ENCODE measurements at regions not wholly inside any gene's neighbourhood (a gene's known extent, or its start where the extent isn't known, plus 50 kb on each side); places are given as distances from the start of the nearest gene placed in this dataset.

DNA sequence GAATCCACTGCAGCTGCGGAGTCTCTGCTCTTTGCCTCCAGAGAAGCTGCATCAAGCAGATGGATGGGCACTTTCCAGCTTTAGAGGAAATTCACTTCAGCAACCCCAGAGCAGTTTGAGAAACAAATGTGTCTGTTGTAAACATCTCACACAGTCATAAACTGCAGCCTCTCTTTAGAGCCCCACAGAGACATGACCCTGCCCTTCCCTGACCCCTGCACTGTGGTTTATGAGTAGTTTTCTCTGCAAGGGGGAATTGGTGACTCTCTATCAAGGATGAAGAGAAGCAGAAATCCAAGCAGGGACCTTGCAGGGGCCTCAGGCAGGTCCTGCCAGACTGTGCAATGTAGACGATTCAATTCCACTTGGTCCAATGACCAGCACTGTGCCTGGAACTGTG lies 160.2 kb downstream of the SH2D4B start:
- Mint-ChIP-seq H3K27ac (no peak overlapping the region), H3K27me3 (ENCODE audit: insufficient read depth) (no peaks in the 10 kb centered on the region), H3K4me3 (no peak overlapping the region), H3K36me3 (ENCODE audit: low read depth) (no peaks in the 10 kb centered on the region), H3K9me3 (no peaks in the 10 kb centered on the region), H3K4me1 (ENCODE audit: low read depth) (no peaks in the 10 kb centered on the region)
- intact Hi-C loops (cut with micrococcal nuclease) = loop anchor here (5.0 kb wide), 1 partner anchor 256 kb away; no protein-coding TSS in a partner anchor
- DNase-seq (ENCODE audit: low spot score) = no peak

DNA sequence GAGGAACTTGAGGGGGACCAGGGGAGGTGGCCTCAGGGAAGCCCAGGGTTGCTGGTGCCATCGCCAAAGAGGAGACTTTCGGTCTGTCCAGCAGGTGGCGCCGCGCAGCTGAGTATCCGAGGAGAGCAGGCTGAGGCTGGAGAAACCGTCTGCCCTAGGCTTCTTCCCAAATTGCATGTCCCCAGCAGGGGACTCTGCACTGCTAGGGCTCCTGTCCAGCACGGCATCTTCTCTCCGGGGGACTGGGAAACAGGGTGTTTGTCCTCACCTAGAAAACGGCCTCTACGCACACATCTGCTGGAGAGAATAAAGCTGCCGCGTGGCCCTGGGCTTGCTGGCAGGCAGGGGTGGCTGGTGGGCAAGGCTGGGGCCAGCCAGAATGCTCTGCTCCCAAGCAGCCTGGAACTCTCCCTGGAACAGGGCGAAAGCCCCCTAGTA lies 161.9 kb downstream of the SH2D4B start:
- no peaks in the 10 kb centered on the region for H3K4me1 Mint-ChIP-seq (ENCODE audit: low read depth)
- H3K9me3 Mint-ChIP-seq = no peaks in the 10 kb centered on the region
- H3K4me3 Mint-ChIP-seq = no peak overlapping the region
- no peaks in the 10 kb centered on the region for H3K36me3 Mint-ChIP-seq (ENCODE audit: low read depth)
- DNase-seq (ENCODE audit: low spot score) = peak; percentile 44
- no peak overlapping the region for H3K27ac Mint-ChIP-seq
- H3K27me3 Mint-ChIP-seq (ENCODE audit: insufficient read depth) = no peaks in the 10 kb centered on the region
- intact Hi-C loops (cut with micrococcal nuclease) = loop anchor here (1.0 to 5.0 kb wide), 3 partner anchors 225 to 319 kb away; no protein-coding TSS in a partner anchor

DNA sequence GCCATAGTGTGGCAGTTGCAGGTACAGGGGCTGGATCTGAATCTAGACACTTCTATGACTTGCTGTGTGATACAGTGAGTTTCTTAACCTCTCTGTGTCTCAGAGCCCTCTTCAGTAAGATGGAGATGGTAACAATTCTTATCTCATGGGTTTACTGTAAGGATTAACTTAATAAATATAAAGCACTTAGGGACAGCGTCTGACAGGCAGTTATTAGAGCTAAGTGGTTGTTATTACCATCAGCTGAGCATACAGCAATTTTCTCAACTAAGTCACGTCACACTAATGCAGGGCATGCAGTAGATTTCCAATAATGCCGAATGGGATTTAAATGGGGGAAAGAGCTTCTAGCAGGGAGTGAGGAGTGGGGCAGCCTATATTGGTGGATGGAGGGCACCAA lies 162.6 kb downstream of the SH2D4B start:
- no peak for DNase-seq (ENCODE audit: low spot score)
- no peak overlapping the region for H3K27ac Mint-ChIP-seq
- H3K36me3 Mint-ChIP-seq (ENCODE audit: low read depth) = no peaks in the 10 kb centered on the region
- no peaks in the 10 kb centered on the region for H3K4me1 Mint-ChIP-seq (ENCODE audit: low read depth)
- intact Hi-C loops (cut with micrococcal nuclease) = no loop called here
- no peak overlapping the region for H3K4me3 Mint-ChIP-seq
- no peaks in the 10 kb centered on the region for H3K9me3 Mint-ChIP-seq
- no peaks in the 10 kb centered on the region for H3K27me3 Mint-ChIP-seq (ENCODE audit: insufficient read depth)

DNA sequence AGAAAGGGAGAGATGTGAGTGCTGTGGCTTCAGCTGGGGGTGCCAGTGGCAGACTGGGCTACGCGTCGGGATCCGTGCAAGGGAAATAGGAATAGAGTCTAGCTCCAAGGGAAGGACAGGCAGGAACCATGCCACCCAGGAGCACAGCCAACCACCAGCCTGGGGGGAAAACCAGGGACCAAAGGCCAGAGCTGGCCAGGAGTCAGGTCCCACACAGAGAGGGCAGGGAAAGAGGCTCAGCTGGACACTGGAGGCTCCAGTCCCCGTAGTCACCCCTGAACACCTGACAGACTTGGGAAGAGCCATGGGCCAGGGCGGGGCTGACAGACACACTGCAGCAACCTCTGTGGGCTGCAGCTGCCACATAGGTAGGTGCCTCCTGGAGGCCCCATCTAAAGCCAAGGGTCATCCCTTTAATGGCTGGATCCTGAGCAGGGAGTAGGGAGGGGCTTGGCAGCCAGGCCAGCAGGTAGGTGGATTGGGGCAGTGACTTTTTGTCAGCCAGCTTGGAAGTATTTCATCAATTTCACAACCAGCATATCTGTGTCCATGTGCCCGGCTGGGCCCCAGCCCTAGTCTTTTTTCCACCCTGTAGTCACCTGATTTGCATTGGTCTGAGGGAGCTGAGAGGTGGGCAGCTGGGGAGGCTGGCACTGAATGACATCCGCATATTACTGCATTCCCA lies 163.2 kb downstream of the SH2D4B start:
- intact Hi-C loops (cut with micrococcal nuclease) = no loop called here
- no peak for DNase-seq (ENCODE audit: low spot score)
- Mint-ChIP-seq H3K36me3 (ENCODE audit: low read depth) (no peaks in the 10 kb centered on the region), H3K4me1 (ENCODE audit: low read depth) (no peaks in the 10 kb centered on the region), H3K27me3 (ENCODE audit: insufficient read depth) (no peaks in the 10 kb centered on the region), H3K9me3 (no peaks in the 10 kb centered on the region), H3K27ac (no peak overlapping the region), H3K4me3 (no peak overlapping the region)

DNA sequence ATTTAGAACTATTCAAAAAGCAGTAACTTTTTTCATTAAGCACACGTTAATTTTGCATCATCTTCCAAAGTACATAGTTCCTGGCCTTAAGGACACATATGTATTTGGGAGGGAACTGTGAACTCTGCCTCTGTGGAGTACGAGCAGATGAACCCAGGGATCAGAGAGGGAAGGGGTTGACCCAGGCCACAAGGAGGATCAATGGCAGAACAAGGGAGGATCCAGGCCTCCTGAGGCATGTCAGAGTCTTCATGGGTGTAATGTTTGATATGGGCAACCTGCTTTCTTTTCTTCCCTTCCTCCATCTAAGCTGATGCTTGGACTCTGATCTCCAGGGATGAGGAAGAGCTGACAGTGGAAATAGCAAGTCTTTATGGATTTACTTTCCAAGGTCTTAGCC lies 164.0 kb downstream of the SH2D4B start:
- H3K9me3 Mint-ChIP-seq = no peaks in the 10 kb centered on the region
- no peaks in the 10 kb centered on the region for H3K36me3 Mint-ChIP-seq (ENCODE audit: low read depth)
- H3K27me3 Mint-ChIP-seq (ENCODE audit: insufficient read depth) = no peaks in the 10 kb centered on the region
- DNase-seq (ENCODE audit: low spot score) = no peak
- intact Hi-C loops (cut with micrococcal nuclease) = no loop called here
- H3K4me1 Mint-ChIP-seq (ENCODE audit: low read depth) = no peaks in the 10 kb centered on the region
- no peak overlapping the region for H3K4me3 Mint-ChIP-seq
- H3K27ac Mint-ChIP-seq = no peak overlapping the region

DNA sequence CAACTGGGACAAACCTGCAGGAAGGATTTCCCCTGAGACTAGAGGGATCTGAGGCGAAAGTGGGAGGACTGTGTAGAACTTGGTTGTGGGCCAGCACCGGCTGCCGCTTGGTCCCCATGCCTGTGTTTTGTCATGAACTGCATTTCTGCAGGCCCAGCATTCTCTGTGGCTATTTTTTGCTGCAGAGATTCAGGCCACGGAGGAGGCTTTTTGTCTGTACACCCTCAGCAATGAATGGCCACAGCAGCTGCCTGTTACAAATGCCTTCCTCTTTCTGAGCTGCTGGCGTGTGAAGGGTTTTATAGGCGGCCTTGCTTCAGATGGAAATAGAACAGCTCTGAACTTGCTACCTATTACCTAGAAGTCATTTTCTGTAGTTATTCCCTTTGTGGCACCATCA lies 164.4 kb downstream of the SH2D4B start:
- Mint-ChIP-seq H3K4me1 (ENCODE audit: low read depth) (no peaks in the 10 kb centered on the region), H3K27ac (no peak overlapping the region), H3K9me3 (no peaks in the 10 kb centered on the region), H3K27me3 (ENCODE audit: insufficient read depth) (no peaks in the 10 kb centered on the region), H3K4me3 (no peak overlapping the region), H3K36me3 (ENCODE audit: low read depth) (no peaks in the 10 kb centered on the region)
- intact Hi-C loops (cut with micrococcal nuclease) = no loop called here
- no peak for DNase-seq (ENCODE audit: low spot score)

DNA sequence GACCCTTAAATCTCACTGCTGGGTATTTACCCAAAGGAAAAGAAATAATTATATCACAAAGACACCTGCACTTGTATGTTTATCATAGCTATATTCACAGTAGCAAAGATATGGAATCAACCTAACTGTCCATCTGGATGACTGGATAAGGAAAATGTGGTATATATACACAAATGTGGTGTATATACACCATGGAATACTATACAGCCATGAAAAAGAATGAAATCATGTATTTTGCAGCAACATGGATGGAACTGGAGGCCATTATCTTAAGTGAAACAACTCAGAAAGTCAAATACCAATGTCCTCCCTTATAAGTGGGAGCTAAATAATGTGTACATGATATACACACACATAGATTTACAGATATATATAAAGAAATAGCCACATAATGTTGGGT lies 168.2 kb downstream of the SH2D4B start:
- Mint-ChIP-seq H3K27me3 (ENCODE audit: insufficient read depth) (no peaks in the 10 kb centered on the region), H3K4me1 (ENCODE audit: low read depth) (no peaks in the 10 kb centered on the region), H3K4me3 (no peak overlapping the region), H3K9me3 (no peaks in the 10 kb centered on the region), H3K36me3 (ENCODE audit: low read depth) (no peaks in the 10 kb centered on the region), H3K27ac (no peak overlapping the region)
- no peak for DNase-seq (ENCODE audit: low spot score)
- intact Hi-C loops (cut with micrococcal nuclease) = no loop called here

DNA sequence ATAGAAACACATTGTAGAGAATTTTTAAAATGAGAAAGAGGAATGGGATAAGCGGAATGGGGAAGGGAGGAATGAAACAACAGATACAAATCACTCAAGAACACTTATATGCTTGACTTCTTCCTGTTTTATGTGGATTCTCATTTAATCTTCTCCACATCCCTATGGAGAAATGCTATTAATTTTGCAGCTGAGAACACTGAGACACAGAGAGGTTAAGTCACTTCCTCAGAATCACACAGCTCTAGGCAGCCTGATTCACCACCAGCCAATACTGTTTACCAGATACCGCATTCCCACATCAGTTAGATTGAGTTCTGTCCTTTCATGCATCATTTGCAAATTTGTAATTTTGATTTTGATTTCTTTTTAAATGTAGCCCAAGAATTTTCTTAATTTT lies 170.5 kb downstream of the SH2D4B start:
- H3K27ac Mint-ChIP-seq = no peak overlapping the region
- no peaks in the 10 kb centered on the region for H3K36me3 Mint-ChIP-seq (ENCODE audit: low read depth)
- intact Hi-C loops (cut with micrococcal nuclease) = no loop called here
- H3K27me3 Mint-ChIP-seq (ENCODE audit: insufficient read depth) = no peaks in the 10 kb centered on the region
- H3K9me3 Mint-ChIP-seq = no peaks in the 10 kb centered on the region
- no peak overlapping the region for H3K4me3 Mint-ChIP-seq
- no peak for DNase-seq (ENCODE audit: low spot score)
- H3K4me1 Mint-ChIP-seq (ENCODE audit: low read depth) = no peaks in the 10 kb centered on the region

DNA sequence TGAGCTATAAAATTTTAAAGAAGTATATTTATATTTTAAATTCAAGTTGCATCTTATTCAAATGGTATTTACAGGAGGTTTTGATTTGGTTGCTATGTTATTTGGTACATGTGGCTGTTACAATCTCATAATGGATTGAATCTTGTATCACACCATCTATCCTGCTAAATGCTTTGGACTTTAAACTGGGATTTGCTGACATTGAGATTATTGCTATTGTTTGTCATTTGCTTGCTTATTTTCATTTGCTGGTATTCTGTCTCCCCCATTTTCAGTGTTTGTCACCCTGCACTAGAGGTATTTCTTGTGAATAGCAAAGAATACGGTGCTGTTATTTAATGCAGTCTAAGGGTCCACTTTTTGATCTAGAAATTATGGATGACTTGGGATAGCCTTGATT lies 171.1 kb downstream of the SH2D4B start:
- no peaks in the 10 kb centered on the region for H3K9me3 Mint-ChIP-seq
- no peaks in the 10 kb centered on the region for H3K4me1 Mint-ChIP-seq (ENCODE audit: low read depth)
- DNase-seq (ENCODE audit: low spot score) = no peak
- intact Hi-C loops (cut with micrococcal nuclease) = no loop called here
- H3K36me3 Mint-ChIP-seq (ENCODE audit: low read depth) = no peaks in the 10 kb centered on the region
- no peaks in the 10 kb centered on the region for H3K27me3 Mint-ChIP-seq (ENCODE audit: insufficient read depth)
- H3K4me3 Mint-ChIP-seq = no peak overlapping the region
- no peak overlapping the region for H3K27ac Mint-ChIP-seq

DNA sequence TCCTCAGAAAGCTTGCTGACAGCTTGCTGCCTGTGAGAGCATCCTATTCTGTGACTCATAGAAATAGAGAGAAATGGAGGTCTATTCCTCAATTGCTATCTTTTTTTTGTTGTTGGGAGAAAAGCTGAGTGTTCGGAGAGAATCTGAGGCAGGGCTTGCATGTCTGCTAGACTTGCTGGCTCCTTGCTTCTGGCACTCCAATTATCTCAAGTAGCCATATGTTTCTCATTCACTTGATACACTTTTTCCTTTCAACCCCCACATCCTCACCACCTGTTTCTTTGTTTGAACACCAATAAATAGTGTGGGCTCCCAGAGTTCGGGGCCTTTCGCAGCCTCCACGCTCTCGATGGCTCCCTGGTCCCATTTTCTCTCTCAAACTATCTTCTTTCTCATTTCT lies 172.2 kb downstream of the SH2D4B start:
- Mint-ChIP-seq H3K4me1 (ENCODE audit: low read depth) (no peaks in the 10 kb centered on the region), H3K4me3 (no peak overlapping the region), H3K27ac (no peak overlapping the region), H3K9me3 (no peaks in the 10 kb centered on the region), H3K36me3 (ENCODE audit: low read depth) (no peaks in the 10 kb centered on the region), H3K27me3 (ENCODE audit: insufficient read depth) (no peaks in the 10 kb centered on the region)
- DNase-seq (ENCODE audit: low spot score) = no peak
- intact Hi-C loops (cut with micrococcal nuclease) = no loop called here

DNA sequence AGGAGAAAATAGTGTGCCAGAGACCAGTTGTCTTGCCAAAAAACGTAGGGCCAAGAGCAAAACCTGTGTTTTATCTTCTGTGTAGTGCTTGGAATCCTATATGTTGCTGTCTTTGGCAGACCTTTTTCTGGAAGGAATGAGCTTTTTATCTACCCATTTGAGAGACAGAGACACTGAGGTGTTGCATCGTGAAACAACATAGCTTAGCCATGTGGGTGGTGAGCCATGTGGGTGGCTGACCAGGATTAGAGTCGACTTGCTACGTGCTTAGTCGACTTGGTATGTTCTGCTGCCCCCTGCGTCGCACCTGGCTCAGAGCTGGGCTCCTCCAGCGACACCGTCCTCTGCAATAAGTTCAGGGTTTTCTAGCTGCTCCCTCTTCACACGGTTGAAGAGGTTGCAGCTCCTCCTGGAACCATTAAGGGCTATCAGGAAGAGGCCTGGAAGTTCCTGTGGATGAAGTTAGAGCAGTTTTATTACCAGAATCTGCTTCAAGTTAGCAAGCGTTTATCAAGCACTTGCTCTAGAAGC lies 175.8 kb downstream of the SH2D4B start:
- no peak overlapping the region for H3K27ac Mint-ChIP-seq
- no peaks in the 10 kb centered on the region for H3K27me3 Mint-ChIP-seq (ENCODE audit: insufficient read depth)
- DNase-seq (ENCODE audit: low spot score) = no peak
- intact Hi-C loops (cut with micrococcal nuclease) = no loop called here
- no peaks in the 10 kb centered on the region for H3K9me3 Mint-ChIP-seq
- no peaks in the 10 kb centered on the region for H3K36me3 Mint-ChIP-seq (ENCODE audit: low read depth)
- no peak overlapping the region for H3K4me3 Mint-ChIP-seq
- H3K4me1 Mint-ChIP-seq (ENCODE audit: low read depth) = no peaks in the 10 kb centered on the region

DNA sequence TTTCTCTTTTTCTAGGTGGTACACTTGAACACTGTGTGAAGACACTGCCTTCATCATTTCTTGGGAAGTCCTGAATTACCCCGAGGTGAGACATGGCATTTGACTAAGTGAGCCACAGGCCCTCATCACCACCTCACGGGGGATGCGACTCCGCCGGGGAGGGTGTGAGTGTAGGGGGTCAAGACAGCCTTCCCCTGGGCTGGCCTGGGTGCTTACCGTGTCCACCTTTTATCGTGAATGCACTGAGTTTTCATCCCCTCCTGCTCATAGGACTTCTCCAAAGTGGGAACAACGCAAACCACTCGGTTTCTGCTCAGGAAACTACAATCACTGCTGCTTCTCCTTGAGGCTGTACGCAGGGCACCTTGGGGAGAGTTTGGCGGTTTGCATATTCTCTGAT lies 176.9 kb downstream of the SH2D4B start:
- Mint-ChIP-seq H3K27me3 (ENCODE audit: insufficient read depth) (no peaks in the 10 kb centered on the region), H3K9me3 (no peaks in the 10 kb centered on the region), H3K27ac (no peak overlapping the region), H3K36me3 (ENCODE audit: low read depth) (no peaks in the 10 kb centered on the region), H3K4me3 (no peak overlapping the region), H3K4me1 (ENCODE audit: low read depth) (no peaks in the 10 kb centered on the region)
- intact Hi-C loops (cut with micrococcal nuclease) = no loop called here
- no peak for DNase-seq (ENCODE audit: low spot score)

DNA sequence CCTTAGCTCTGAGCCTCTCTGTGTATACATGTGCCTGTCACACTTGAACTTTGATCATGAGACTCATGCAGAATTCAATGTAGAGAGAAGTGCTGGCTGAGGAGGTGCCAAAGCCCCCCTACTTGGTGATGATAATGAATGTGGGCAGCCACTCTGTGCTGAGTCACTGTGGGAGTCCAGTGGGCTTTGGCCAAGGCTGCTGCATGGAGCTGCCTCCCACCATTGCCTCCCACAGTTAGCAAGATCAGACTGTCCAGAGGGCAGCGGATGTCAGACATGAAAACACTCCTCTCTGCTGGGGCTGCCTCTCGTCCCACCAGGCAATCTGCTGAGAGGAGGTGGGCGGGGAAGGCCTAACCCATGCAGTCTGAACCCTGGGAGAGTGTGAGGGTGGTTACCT lies 180.3 kb downstream of the SH2D4B start:
- no peaks in the 10 kb centered on the region for H3K9me3 Mint-ChIP-seq
- H3K27ac Mint-ChIP-seq = no peak overlapping the region
- intact Hi-C loops (cut with micrococcal nuclease) = no loop called here
- DNase-seq (ENCODE audit: low spot score) = no peak
- no peaks in the 10 kb centered on the region for H3K27me3 Mint-ChIP-seq (ENCODE audit: insufficient read depth)
- H3K4me1 Mint-ChIP-seq (ENCODE audit: low read depth) = no peaks in the 10 kb centered on the region
- no peak overlapping the region for H3K4me3 Mint-ChIP-seq
- no peaks in the 10 kb centered on the region for H3K36me3 Mint-ChIP-seq (ENCODE audit: low read depth)

DNA sequence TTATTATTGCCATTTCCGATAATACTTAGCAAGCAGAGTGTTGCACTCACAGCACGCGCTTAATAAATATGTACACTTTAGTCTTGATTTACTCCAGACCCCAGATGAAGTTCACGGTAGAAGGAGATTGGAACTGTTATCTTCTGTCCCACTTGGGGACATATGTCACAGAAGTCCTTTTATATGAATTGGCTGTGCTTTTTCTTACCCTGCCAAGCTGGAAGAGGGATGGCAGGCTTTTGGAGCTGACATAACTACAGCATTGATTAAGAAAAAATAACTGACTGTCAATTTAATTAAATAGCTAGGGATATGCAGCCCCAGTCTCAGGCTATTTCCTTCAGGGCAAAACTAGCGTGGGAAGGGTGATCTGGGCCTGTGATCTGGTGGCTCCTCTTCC lies 182.2 kb downstream of the SH2D4B start:
- no peak for DNase-seq (ENCODE audit: low spot score)
- no peak overlapping the region for H3K4me3 Mint-ChIP-seq
- no peaks in the 10 kb centered on the region for H3K27me3 Mint-ChIP-seq (ENCODE audit: insufficient read depth)
- no peaks in the 10 kb centered on the region for H3K36me3 Mint-ChIP-seq (ENCODE audit: low read depth)
- no peaks in the 10 kb centered on the region for H3K4me1 Mint-ChIP-seq (ENCODE audit: low read depth)
- H3K27ac Mint-ChIP-seq = no peak overlapping the region
- H3K9me3 Mint-ChIP-seq = no peaks in the 10 kb centered on the region
- intact Hi-C loops (cut with micrococcal nuclease) = no loop called here

Measured in activated T-helper 1 cell treated with anti-CD3 and anti-CD28 coated beads, Interleukin-12 subunit alpha, Interleukin-12 subunit beta, Interleukin-2, Interleukin-4 antibody, amounts not matched to agents 30 ng/mL and 10 ng/mL and 1 ng/mL, durations not matched to agents 14 hours and 24 hours and 36 hours (primary cell).